ENCODE measurements at regions not wholly inside any gene's neighbourhood (a gene's known extent, or its start where the extent isn't known, plus 50 kb on each side); places are given as distances from the start of the nearest gene placed in this dataset.

DNA sequence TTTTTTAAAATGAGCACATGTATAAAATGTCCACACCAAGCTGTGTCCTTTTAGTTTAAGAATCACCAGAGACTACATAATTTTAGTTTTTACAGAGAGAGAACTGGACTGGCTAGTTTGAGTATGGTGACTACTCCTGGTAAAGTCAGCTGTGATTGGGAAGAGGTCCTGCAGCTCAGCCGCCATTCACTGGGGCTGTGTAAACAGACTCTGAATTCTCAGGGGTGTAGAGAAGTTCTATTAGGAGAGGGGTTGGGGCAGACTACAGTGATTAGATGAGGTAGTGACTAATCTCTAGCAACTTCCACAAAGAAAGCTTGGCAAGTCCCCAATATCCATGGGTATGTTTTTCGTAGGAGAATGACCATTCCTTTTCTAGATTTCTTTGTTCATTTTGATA lies 341.2 kb upstream of the MAP3K7 start (continued):
- no peak for TF ChIP-seq ZNF302 (CRISPR knock-in tag; IDR thresholded peaks at IDR 0.05)
- no peak for TF ChIP-seq FOSB (CRISPR knock-in tag; IDR thresholded peaks at IDR 0.05)
- TF ChIP-seq HEYL (CRISPR knock-in tag; IDR thresholded peaks at IDR 0.05), result no peak

DNA sequence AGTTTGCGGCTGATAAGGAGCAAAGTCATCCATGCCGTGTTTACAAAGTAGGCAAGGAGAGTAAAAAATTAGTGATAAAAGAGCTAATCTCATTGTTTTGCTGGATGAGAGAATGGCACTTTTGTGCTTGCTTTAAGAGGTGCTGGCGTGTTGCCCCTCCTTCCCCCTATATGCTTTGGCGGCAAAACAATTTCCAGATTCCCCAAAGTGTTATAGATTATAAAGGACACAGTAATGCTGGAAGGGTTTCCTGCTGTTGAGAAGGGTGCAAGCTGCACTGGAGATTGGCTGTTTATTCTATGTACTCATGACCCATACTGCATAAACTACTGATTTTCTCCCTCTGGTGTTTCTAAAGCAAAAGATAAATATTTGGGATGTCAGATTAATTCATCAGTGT lies 338.9 kb upstream of the MAP3K7 start:
- Histone ChIP-seq H3K4me3 (no peak overlapping the region), H3K4me1 (no peaks in the 10 kb centered on the region), H3K27ac (no peak overlapping the region), H3K4me2 (no peak overlapping the region), H3K9me3 (no peaks in the 10 kb centered on the region)
- TF ChIP-seq MAFK (IDR thresholded peaks at IDR 0.05; ENCODE audit: partially characterized antibody) (no peak), BCL3 (IDR thresholded peaks at IDR 0.05) (no peak), CBX8 (IDR thresholded peaks at IDR 0.05) (no peak), CTCF (IDR thresholded peaks at IDR 0.05) (no peak), HOXB13 (CRISPR knock-in tag; IDR thresholded peaks at IDR 0.05; ENCODE audit: low read depth) (no peak), MYC (IDR thresholded peaks at IDR 0.05; ENCODE audit: borderline replicate concordance, low read length) (no peak), RARB (CRISPR knock-in tag; IDR thresholded peaks at IDR 0.05) (no peak), EHMT2 (IDR thresholded peaks at IDR 0.05; ENCODE audit: low read depth) (no peak), KDM5A (IDR thresholded peaks at IDR 0.05) (no peak), CBX2 (IDR thresholded peaks at IDR 0.05; ENCODE audit: borderline replicate concordance, low read depth) (no peak), RCOR1 (IDR thresholded peaks at IDR 0.05; ENCODE audit: low read depth, low read length) (no peak), TFCP2L1 (CRISPR knock-in tag; IDR thresholded peaks at IDR 0.05) (no peak), KDM1A (IDR thresholded peaks at IDR 0.05; ENCODE audit: low read depth) (no peak), TP53 (CRISPR knock-in tag; IDR thresholded peaks at IDR 0.05) (no peak), ESRRA (IDR thresholded peaks at IDR 0.05; ENCODE audit: borderline replicate concordance, low read length) (no peak), POLR2A (IDR thresholded peaks at IDR 0.05; ENCODE audit: low read length) (no peak), E2F6 (IDR thresholded peaks at IDR 0.05; ENCODE audit: borderline replicate concordance, low read depth) (no peak)
- WGBS (ENCODE audit: missing lambda C conversion rate), result 37% methylated on average over 4 of the region's 4 CpGs
- ChIA-PET POLR2A (no interaction called here), CTCF (interaction anchor here (1.7 kb wide), 1 partner anchor 15 kb away, joined by 5 read pairs; no protein-coding TSS in a partner anchor)
- FAIRE-seq, result no peak
- no peak for ATAC-seq
- DNase-seq (ENCODE audit: low read depth in 1 of 2, low spot score in 1 of 2), result no peak

- FAIRE-seq (no peak), ATAC-seq (no peak), DNase-seq (ENCODE audit: low read depth in 1 of 2, low spot score in 1 of 2) (no peak)
- no peaks in the 10 kb centered on the region for H3K4me1 ChIP-seq
- no peak overlapping the region for H3K27ac ChIP-seq
- no peaks in the 10 kb centered on the region for H3K9me3 ChIP-seq
- ChIA-PET CTCF (no interaction called here), POLR2A (no interaction called here)
- 0% methylated on average over 1 of the region's 1 CpG for WGBS (ENCODE audit: missing lambda C conversion rate)
- H3K4me3 ChIP-seq, result no peak overlapping the region
- no peak for TF ChIP-seq CTCF (IDR thresholded peaks at IDR 0.05)
- TF ChIP-seq MAFK (IDR thresholded peaks at IDR 0.05; ENCODE audit: partially characterized antibody), result peak; percentile 78
- no peak overlapping the region for H3K4me2 ChIP-seq
Measured at GRCh38 chr6:90922325-90922724, 335.5 kb upstream of the MAP3K7 start.
